ENCODE measurements at regions not wholly inside any gene's neighbourhood (a gene's known extent, or its start where the extent isn't known, plus 50 kb on each side); places are given as distances from the start of the nearest gene placed in this dataset.

DNA sequence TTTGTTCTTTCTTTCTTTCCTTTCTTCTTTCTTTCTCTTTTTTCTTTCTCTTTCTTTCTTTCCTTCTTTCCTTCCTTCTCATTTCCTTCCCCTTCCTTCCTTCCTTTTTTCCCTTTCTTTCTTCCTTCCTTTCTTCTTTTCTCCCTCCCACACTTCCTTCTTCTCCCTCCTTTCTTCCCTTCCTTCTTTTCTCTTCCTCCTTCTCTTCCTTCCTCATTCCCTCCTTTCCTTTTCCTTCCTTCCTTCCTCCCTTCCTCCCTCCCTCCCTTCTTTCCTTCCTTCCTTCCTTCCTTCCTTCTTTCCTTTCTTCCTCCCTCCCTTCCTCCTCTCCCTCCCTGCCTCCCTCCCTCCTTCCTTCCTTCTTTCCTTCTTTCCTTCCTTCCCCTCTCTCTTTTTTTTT, 755.7 kb upstream of the GRM7 start:
- ATAC-seq (no peak), DNase-seq (no peak)
- intact Hi-C loops (cut with micrococcal nuclease): no loop called here
- ChIA-PET POLR2A (no interaction called here), CTCF (no interaction called here)
- Mint-ChIP-seq H3K4me3 (no peak overlapping the region), H3K4me1 (ENCODE audit: low read depth) (no peaks in the 10 kb centered on the region), H3K27me3 (no peaks in the 10 kb centered on the region), H3K27ac (no peak overlapping the region), H3K9me3 (peaks cover 7% of the 10 kb centered on the region), H3K36me3 (ENCODE audit: low read depth) (no peaks in the 10 kb centered on the region)
- TF ChIP-seq, protein P1, sequence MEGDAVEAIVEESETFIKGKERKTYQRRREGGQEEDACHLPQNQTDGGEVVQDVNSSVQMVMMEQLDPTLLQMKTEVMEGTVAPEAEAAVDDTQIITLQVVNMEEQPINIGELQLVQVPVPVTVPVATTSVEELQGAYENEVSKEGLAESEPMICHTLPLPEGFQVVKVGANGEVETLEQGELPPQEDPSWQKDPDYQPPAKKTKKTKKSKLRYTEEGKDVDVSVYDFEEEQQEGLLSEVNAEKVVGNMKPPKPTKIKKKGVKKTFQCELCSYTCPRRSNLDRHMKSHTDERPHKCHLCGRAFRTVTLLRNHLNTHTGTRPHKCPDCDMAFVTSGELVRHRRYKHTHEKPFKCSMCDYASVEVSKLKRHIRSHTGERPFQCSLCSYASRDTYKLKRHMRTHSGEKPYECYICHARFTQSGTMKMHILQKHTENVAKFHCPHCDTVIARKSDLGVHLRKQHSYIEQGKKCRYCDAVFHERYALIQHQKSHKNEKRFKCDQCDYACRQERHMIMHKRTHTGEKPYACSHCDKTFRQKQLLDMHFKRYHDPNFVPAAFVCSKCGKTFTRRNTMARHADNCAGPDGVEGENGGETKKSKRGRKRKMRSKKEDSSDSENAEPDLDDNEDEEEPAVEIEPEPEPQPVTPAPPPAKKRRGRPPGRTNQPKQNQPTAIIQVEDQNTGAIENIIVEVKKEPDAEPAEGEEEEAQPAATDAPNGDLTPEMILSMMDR (IDR thresholded peaks at IDR 0.05): no peak

DNA sequence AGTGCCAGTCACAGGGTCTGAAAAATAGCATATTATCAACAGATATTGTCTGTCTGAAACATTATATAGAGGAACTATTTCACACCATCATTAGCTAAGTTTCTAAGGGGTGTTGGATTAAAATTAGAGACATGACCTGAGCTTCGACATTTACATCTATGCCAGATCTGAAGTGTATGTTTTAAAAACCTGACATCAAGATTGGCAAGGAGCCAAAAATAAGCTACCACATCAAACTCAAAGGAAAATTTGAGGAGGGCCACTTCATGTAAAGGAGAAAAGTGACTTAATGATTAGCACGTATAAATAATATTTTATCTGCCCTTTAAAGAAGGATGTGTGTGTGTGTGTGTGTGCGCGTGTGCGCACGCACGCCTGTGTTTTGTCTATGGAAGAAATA, 752.0 kb upstream of the GRM7 start:
- Mint-ChIP-seq H3K9me3 (peaks cover 7% of the 10 kb centered on the region), H3K4me3 (no peak overlapping the region), H3K4me1 (ENCODE audit: low read depth) (no peaks in the 10 kb centered on the region), H3K27ac (no peak overlapping the region), H3K36me3 (ENCODE audit: low read depth) (no peaks in the 10 kb centered on the region), H3K27me3 (no peaks in the 10 kb centered on the region)
- TF ChIP-seq, protein P1 (IDR thresholded peaks at IDR 0.05): no peak
- CTCF ChIA-PET: no interaction called here
- ATAC-seq (no peak), DNase-seq (no peak)
- POLR2A ChIA-PET: no interaction called here
- intact Hi-C loops (cut with micrococcal nuclease): no loop called here

DNA sequence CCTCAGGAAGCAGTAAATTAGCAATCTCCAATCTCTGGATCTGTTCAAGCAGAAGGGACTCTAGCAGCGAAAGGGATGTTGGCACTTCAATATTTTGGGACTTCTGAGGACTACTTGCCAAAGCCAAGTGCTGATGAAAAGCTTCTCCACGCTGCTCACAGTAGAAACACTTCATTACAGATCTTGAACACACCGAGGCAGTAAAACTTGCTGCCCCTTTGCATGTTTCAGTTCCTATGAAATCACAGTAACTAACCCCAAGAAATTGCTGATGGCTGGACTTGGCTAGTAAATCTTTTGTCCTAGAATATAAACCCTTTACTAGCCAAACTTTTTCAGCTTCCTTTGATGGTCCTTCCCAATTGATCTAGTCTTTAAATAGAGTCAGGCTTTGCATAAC, 750.5 kb upstream of the GRM7 start:
- H3K4me1 Mint-ChIP-seq (ENCODE audit: low read depth): no peaks in the 10 kb centered on the region
- no peak for ATAC-seq
- no peak overlapping the region for H3K4me3 Mint-ChIP-seq
- TF ChIP-seq, protein P1 (IDR thresholded peaks at IDR 0.05): no peak
- H3K36me3 Mint-ChIP-seq (ENCODE audit: low read depth): no peaks in the 10 kb centered on the region
- H3K27ac Mint-ChIP-seq: no peak overlapping the region
- peaks cover 7% of the 10 kb centered on the region for H3K9me3 Mint-ChIP-seq
- CTCF ChIA-PET: no interaction called here
- intact Hi-C loops (cut with micrococcal nuclease): no loop called here
- DNase-seq: no peak
- no peaks in the 10 kb centered on the region for H3K27me3 Mint-ChIP-seq
- POLR2A ChIA-PET: no interaction called here

DNA sequence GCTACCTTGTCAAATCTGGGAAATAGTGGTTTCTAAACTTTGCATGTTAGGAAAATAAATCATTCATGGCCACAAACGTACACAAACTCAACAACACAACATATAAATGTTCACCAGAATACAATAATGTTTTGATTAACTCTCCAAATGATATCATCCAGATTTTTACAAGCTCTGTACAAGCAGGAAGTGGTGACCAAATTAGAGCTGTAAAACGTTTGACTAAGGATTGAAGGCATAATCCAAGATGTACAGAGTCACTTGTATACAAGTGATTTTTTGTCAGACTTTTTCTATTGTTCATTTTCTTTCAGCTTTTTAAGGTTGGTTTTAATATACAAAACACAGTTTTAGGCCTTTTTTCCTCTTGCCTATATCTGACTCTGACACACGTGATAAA, 748.4 kb upstream of the GRM7 start:
- H3K27me3 Mint-ChIP-seq: no peaks in the 10 kb centered on the region
- H3K36me3 Mint-ChIP-seq (ENCODE audit: low read depth): no peaks in the 10 kb centered on the region
- DNase-seq: no peak
- ChIA-PET POLR2A (no interaction called here), CTCF (no interaction called here)
- ATAC-seq: no peak
- no peak overlapping the region for H3K27ac Mint-ChIP-seq
- no peak overlapping the region for H3K4me3 Mint-ChIP-seq
- intact Hi-C loops (cut with micrococcal nuclease): no loop called here
- no peaks in the 10 kb centered on the region for H3K4me1 Mint-ChIP-seq (ENCODE audit: low read depth)
- peaks cover 2% of the 10 kb centered on the region for H3K9me3 Mint-ChIP-seq
- TF ChIP-seq, protein P1 (IDR thresholded peaks at IDR 0.05): no peak

DNA sequence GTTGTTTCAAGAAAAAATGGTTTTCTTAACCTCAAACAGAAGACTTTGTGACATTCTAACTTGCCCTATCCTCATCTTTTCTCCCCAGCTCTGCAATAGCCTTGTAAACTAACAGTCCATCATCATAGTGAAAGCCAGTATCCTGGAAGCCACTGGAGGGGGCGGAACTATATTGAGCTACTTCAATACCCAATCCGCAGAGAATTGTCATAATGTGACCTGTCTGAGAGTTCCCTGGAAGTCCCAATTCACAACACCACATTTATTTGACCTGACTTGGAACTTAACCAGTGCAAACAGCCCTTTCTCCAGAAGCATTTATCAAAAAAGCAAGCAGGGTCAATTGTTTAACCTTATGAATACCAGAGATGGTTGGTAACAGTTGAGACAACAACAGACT, 747.6 kb upstream of the GRM7 start:
- DNase-seq (no peak), ATAC-seq (no peak)
- Mint-ChIP-seq H3K27me3 (no peaks in the 10 kb centered on the region), H3K4me3 (no peak overlapping the region), H3K4me1 (ENCODE audit: low read depth) (no peaks in the 10 kb centered on the region), H3K9me3 (no peaks in the 10 kb centered on the region), H3K36me3 (ENCODE audit: low read depth) (no peaks in the 10 kb centered on the region), H3K27ac (no peak overlapping the region)
- CTCF ChIA-PET: no interaction called here
- TF ChIP-seq, protein P1 (IDR thresholded peaks at IDR 0.05): no peak
- POLR2A ChIA-PET: no interaction called here
- intact Hi-C loops (cut with micrococcal nuclease): no loop called here
